Activated CD4-positive, CD25-positive, alpha-beta regulatory T cell (primary cell): ENCODE measurements at regions not wholly inside any gene's neighbourhood (a gene's known extent, or its start where the extent isn't known, plus 50 kb on each side); places are given as distances from the start of the nearest gene placed in this dataset.
"Not testable (repeated sequence)": the region's sequence is repeated elsewhere in the genome, so short reads cannot be mapped to it uniquely, and the experiment has no call there.

ENCODE experiments used
- DNase-seq, 4 experiments: peaks; one replicate each; lab custom pipeline; 2025; lab: John Stamatoyannopoulos, UW

- not testable (repeated sequence) for DNase-seq
Measured at GRCh38 chr6:141969768-141970415, 162.8 kb upstream of the GJE1 start.

GRCh38 chr6:141969201-141969600 is 163.5 kb upstream of the GJE1 start:
- DNase-seq = no peak

- no peak for DNase-seq
Measured at GRCh38 chr6:141968632-141969031, 164.1 kb upstream of the GJE1 start.

- no peak for DNase-seq
Measured at GRCh38 chr6:141965016-141965545, 167.6 kb upstream of the GJE1 start.

- DNase-seq = no peak
Measured at GRCh38 chr6:141963543-141964295, 169.0 kb upstream of the GJE1 start.

- no peak for DNase-seq
Measured at GRCh38 chr6:141957271-141957670, 175.5 kb upstream of the GJE1 start.

- DNase-seq = no peak
Measured at GRCh38 chr6:141956868-141957267, 175.9 kb upstream of the GJE1 start.

- DNase-seq = no peak
Measured at GRCh38 chr6:141956046-141956761, 176.5 kb upstream of the GJE1 start.

- no peak for DNase-seq
Measured at GRCh38 chr6:141953072-141953471, 179.7 kb upstream of the GJE1 start.

GRCh38 chr6:141946502-141946901 is 186.2 kb upstream of the GJE1 start:
- DNase-seq = no peak

- DNase-seq = no peak
Measured at GRCh38 chr6:141938664-141939063, 194.1 kb upstream of the GJE1 start.

- DNase-seq = no peak
Measured at GRCh38 chr6:141932685-141933084, 200.0 kb upstream of the GJE1 start.

GRCh38 chr6:141926200-141926900 is 206.4 kb upstream of the GJE1 start:
- DNase-seq = not testable (repeated sequence)

- no peak for DNase-seq
Measured at GRCh38 chr6:141925001-141925400, 207.7 kb upstream of the GJE1 start.

GRCh38 chr6:141922898-141923297 is 209.8 kb upstream of the GJE1 start:
- DNase-seq = no peak

- not testable (repeated sequence) for DNase-seq
Measured at GRCh38 chr6:141916682-141917505, 215.8 kb upstream of the GJE1 start.

- DNase-seq = no peak
Measured at GRCh38 chr6:141914646-141915045, 218.1 kb upstream of the GJE1 start.

- no peak for DNase-seq
Measured at GRCh38 chr6:141906569-141907080, 226.1 kb upstream of the GJE1 start.

GRCh38 chr6:141890661-141891060 is 242.1 kb upstream of the GJE1 start:
- DNase-seq = no peak

GRCh38 chr6:141884850-141885249 is 247.9 kb upstream of the GJE1 start:
- DNase-seq = no peak

GRCh38 chr6:141878686-141879085 is 254.0 kb upstream of the GJE1 start:
- no peak for DNase-seq
